Neural progenitor cell (in vitro differentiated cells): ENCODE measurements at regions not wholly inside any gene's neighbourhood (a gene's known extent, or its start where the extent isn't known, plus 50 kb on each side); places are given as distances from the start of the nearest gene placed in this dataset.

ENCODE experiments used
- DNase-seq: peaks from one replicate; pipeline ENCODE4 v3.0.0-alpha.2; 2016; ENCODE audit warnings: low spot score
- H2AFZ ChIP-seq: fragments of 200-600 bp; sonication (generic); replicated peaks from 2 replicates; pipeline ENCODE4 v1.6.1; 2016; ENCODE audit warnings: antibody characterized with exemption
- H3F3A ChIP-seq: fragments of 200-600 bp; sonication (generic); 2 replicates; pipeline ENCODE4 v1.6.1; 2016; ENCODE audit warnings: antibody characterized with exemption, low read depth
- H3K27ac ChIP-seq: fragments of 200-600 bp; sonication (generic); 2 replicates; pipeline ENCODE4 v1.5.1; 2016; ENCODE audit warnings: mild to moderate bottlenecking
- H3K27me3 ChIP-seq: fragments of 200-600 bp; sonication (generic); 2 replicates; pipeline ENCODE4 v1.6.1; 2016; ENCODE audit warnings: mild to moderate bottlenecking, moderate library complexity
- H3K36me3 ChIP-seq: fragments of 200-600 bp; sonication (generic); 2 replicates; pipeline ENCODE4 v1.5.1; 2016
- H3K4me1 ChIP-seq: fragments of 200-600 bp; sonication (generic); 2 replicates; pipeline ENCODE4 v1.6.1; 2016; ENCODE audit warnings: mixed run types
- H3K4me2 ChIP-seq: fragments of 200-600 bp; sonication (generic); 2 replicates; pipeline ENCODE4 v1.6.1; 2016
- H3K4me3 ChIP-seq: fragments of 200-600 bp; sonication (generic); 2 replicates; pipeline ENCODE4 v1.5.1; 2016
- H3K79me2 ChIP-seq: fragments of 200-600 bp; sonication (generic); 2 replicates; pipeline ENCODE4 v1.6.1; 2016; ENCODE audit warnings: low read depth
- H3K9ac ChIP-seq: fragments of 200-600 bp; sonication (generic); 2 replicates; pipeline ENCODE4 v1.6.1; 2016
- H3K9me3 ChIP-seq: fragments of 200-600 bp; sonication (generic); 2 replicates; pipeline ENCODE4 v1.5.1; 2016; ENCODE audit warnings: low read depth
- H4K20me1 ChIP-seq: fragments of 200-600 bp; sonication (generic); 2 replicates; pipeline ENCODE4 v1.6.1; 2016; ENCODE audit warnings: low read depth
- H3K27ac Mint-ChIP-seq: 3 replicates; pipeline ENCODE4 v1.8.0; 2021; ENCODE audit warnings: mixed read lengths
- H3K27me3 Mint-ChIP-seq: 2 replicates; pipeline ENCODE4 v1.8.0; 2022; ENCODE audit warnings: low read depth, mild to moderate bottlenecking, inconsistent platforms, moderate library complexity, mixed read lengths; ENCODE audit not compliant: insufficient read depth
- H3K36me3 Mint-ChIP-seq: 3 replicates; pipeline ENCODE4 v1.8.0; 2021; ENCODE audit warnings: mixed read lengths
- H3K4me1 Mint-ChIP-seq: 3 replicates; pipeline ENCODE4 v1.8.0; 2021; ENCODE audit warnings: mixed read lengths
- H3K4me3 Mint-ChIP-seq: 3 replicates; pipeline ENCODE4 v1.8.0; 2021; ENCODE audit warnings: mild to moderate bottlenecking, moderate library complexity, mixed read lengths
- H3K9me3 Mint-ChIP-seq: 3 replicates; pipeline ENCODE4 v1.8.0; 2020; ENCODE audit warnings: mixed read lengths
- CTCF ChIP-seq: fragments of 200-600 bp; sonication (generic); IDR thresholded peaks from 2 replicates; pipeline ENCODE4 v1.5.1; 2017; ENCODE audit warnings: antibody characterized with exemption, mild to moderate bottlenecking
- EZH2 ChIP-seq: fragments of 200-600 bp; sonication (generic); IDR thresholded peaks from 2 replicates; pipeline ENCODE4 v1.6.1; 2017; ENCODE audit warnings: antibody characterized with exemption, mild to moderate bottlenecking, moderate library complexity
- EZH2phosphoT487 ChIP-seq: fragments of 200-600 bp; sonication (generic); IDR thresholded peaks from 2 replicates; pipeline ENCODE4 v1.6.1; 2017; ENCODE audit warnings: antibody characterized with exemption

- Histone ChIP-seq H3K36me3 (no peaks in the 10 kb centered on the region), H2AFZ (no peak overlapping the region), H3K79me2 (no peaks in the 10 kb centered on the region), H3K27ac (no peak overlapping the region), H3F3A (no peaks in the 10 kb centered on the region), H4K20me1 (no peaks in the 10 kb centered on the region), H3K4me2 (no peak overlapping the region), H3K27me3 (no peaks in the 10 kb centered on the region), H3K9ac (no peak overlapping the region), H3K4me1 (no peaks in the 10 kb centered on the region), H3K4me3 (no peak overlapping the region), H3K9me3 (no peaks in the 10 kb centered on the region)
- Mint-ChIP-seq H3K36me3 (no peaks in the 10 kb centered on the region), H3K27me3 (no peaks in the 10 kb centered on the region), H3K4me3 (no peak overlapping the region), H3K4me1 (no peaks in the 10 kb centered on the region), H3K27ac (no peak overlapping the region), H3K9me3 (no peaks in the 10 kb centered on the region)
- DNase-seq, result no peak
- no peak for TF ChIP-seq EZH2
- TF ChIP-seq CTCF, result no peak
- no peak for TF ChIP-seq EZH2phosphoT487
Measured at GRCh38 chr18:64449434-64449833, 300.5 kb upstream of the LINC00305 start.

GRCh38 chr18:64444819-64445218 is 295.9 kb upstream of the LINC00305 start:
- Histone ChIP-seq H3K36me3 (no peaks in the 10 kb centered on the region), H3K79me2 (no peaks in the 10 kb centered on the region), H3K9ac (no peak overlapping the region), H2AFZ (no peak overlapping the region), H3K27me3 (no peaks in the 10 kb centered on the region), H3F3A (no peaks in the 10 kb centered on the region), H3K4me1 (no peaks in the 10 kb centered on the region), H3K27ac (no peak overlapping the region), H3K4me2 (no peak overlapping the region), H4K20me1 (no peaks in the 10 kb centered on the region), H3K9me3 (no peaks in the 10 kb centered on the region), H3K4me3 (no peak overlapping the region)
- Mint-ChIP-seq H3K36me3 (no peaks in the 10 kb centered on the region), H3K4me3 (no peak overlapping the region), H3K4me1 (no peaks in the 10 kb centered on the region), H3K27ac (no peak overlapping the region), H3K27me3 (no peaks in the 10 kb centered on the region), H3K9me3 (no peaks in the 10 kb centered on the region)
- no peak for DNase-seq
- TF ChIP-seq EZH2 (no peak), CTCF (no peak), EZH2phosphoT487 (no peak)

- H3K36me3 Mint-ChIP-seq, result no peaks in the 10 kb centered on the region
- H3K9me3 Mint-ChIP-seq, result peaks cover 12% of the 10 kb centered on the region
- H3K27me3 ChIP-seq, result no peaks in the 10 kb centered on the region
- DNase-seq, result no peak
- H2AFZ ChIP-seq, result no peak overlapping the region
- no peaks in the 10 kb centered on the region for H3K27me3 Mint-ChIP-seq
- no peak overlapping the region for H3K27ac ChIP-seq
- H3K4me3 ChIP-seq, result no peak overlapping the region
- no peaks in the 10 kb centered on the region for H3K79me2 ChIP-seq
- H3K4me2 ChIP-seq, result no peak overlapping the region
- H3K9me3 ChIP-seq, result peaks cover 3% of the 10 kb centered on the region
- no peak overlapping the region for H3K9ac ChIP-seq
- H3K27ac Mint-ChIP-seq, result no peak overlapping the region
- TF ChIP-seq CTCF, result no peak
- no peak for TF ChIP-seq EZH2phosphoT487
- no peak for TF ChIP-seq EZH2
- H3K4me1 Mint-ChIP-seq, result no peaks in the 10 kb centered on the region
- H3K36me3 ChIP-seq, result no peaks in the 10 kb centered on the region
- no peak overlapping the region for H3K4me3 Mint-ChIP-seq
- no peaks in the 10 kb centered on the region for H4K20me1 ChIP-seq
- H3F3A ChIP-seq, result no peaks in the 10 kb centered on the region
- no peaks in the 10 kb centered on the region for H3K4me1 ChIP-seq
Measured at GRCh38 chr18:64438178-64438577, 289.3 kb upstream of the LINC00305 start.

GRCh38 chr18:64436111-64436510 is 287.2 kb upstream of the LINC00305 start:
- Histone ChIP-seq H3K4me3 (no peak overlapping the region), H4K20me1 (no peaks in the 10 kb centered on the region), H3K27ac (no peak overlapping the region), H3F3A (no peaks in the 10 kb centered on the region), H3K4me1 (no peaks in the 10 kb centered on the region), H2AFZ (no peak overlapping the region), H3K9ac (no peak overlapping the region), H3K9me3 (peaks cover 3% of the 10 kb centered on the region), H3K27me3 (no peaks in the 10 kb centered on the region), H3K4me2 (no peak overlapping the region), H3K79me2 (no peaks in the 10 kb centered on the region), H3K36me3 (no peaks in the 10 kb centered on the region)
- Mint-ChIP-seq H3K36me3 (no peaks in the 10 kb centered on the region), H3K4me3 (no peak overlapping the region), H3K9me3 (peaks cover 15% of the 10 kb centered on the region), H3K4me1 (no peaks in the 10 kb centered on the region), H3K27ac (no peak overlapping the region), H3K27me3 (no peaks in the 10 kb centered on the region)
- TF ChIP-seq EZH2 (no peak), EZH2phosphoT487 (no peak), CTCF (no peak)
- DNase-seq, result no peak
